GM12878 (cell line): ENCODE measurements at regions not wholly inside any gene's neighbourhood (a gene's known extent, or its start where the extent isn't known, plus 50 kb on each side); places are given as distances from the start of the nearest gene placed in this dataset.

Experiments
- ATAC-seq: fragments of 200-7000 bp; cut with Tn5 transposase; 3 replicates; pipeline ENCODE4 v1.9.1; 2020; ENCODE audit warnings: mild to moderate bottlenecking, moderate library complexity
- BruUV-seq: library from RNA; stranded (reverse); fragments of 400-500 nt; replicated peaks from 2 replicates; lab custom pipeline; 2021; lab: Mats Ljungman, UMichigan
- CTCF ChIA-PET: fragments of 300-600 bp; sonication (Branson Sonifier 250); formaldehyde crosslinking; extraction: SDS; loops from one replicate; lab custom pipeline; 2021; ENCODE audit warnings: inconsistent platforms; lab: Yijun Ruan, JAX
- POLR2A ChIA-PET: fragments of 350-600 bp; formaldehyde crosslinking; extraction: SDS; loops from one replicate; lab custom pipeline; 2021; ENCODE audit warnings: inconsistent platforms; lab: Charles Lee
- RAD21 ChIA-PET: fragments of 300-600 bp; sonication (Branson Sonifier 250); formaldehyde crosslinking; loops from one replicate; lab custom pipeline; 2023; ENCODE audit warnings: antibody characterized with exemption; ENCODE audit not compliant: unreplicated experiment; lab: Charles Lee
- SMC1A ChIA-PET: fragments of 300-600 bp; sonication (Branson Sonifier 250); formaldehyde crosslinking; loops from one replicate; lab custom pipeline; 2023; ENCODE audit not compliant: unreplicated experiment, uncharacterized antibody; lab: Charles Lee
- DNase-seq: peaks from one replicate; pipeline ENCODE4 v3.0.0-alpha.2; 2011; ENCODE audit warnings: low read depth, low spot score
- FAIRE-seq: peaks from 3 replicates; lab custom pipeline; 2011; peaks lifted over from hg19 to GRCh38; lab: Jason Lieb, UNC
- H2AFZ ChIP-seq: 2 replicates; pipeline ENCODE4 v1.6.0; 2011; ENCODE audit warnings: low read depth, low read length, control low read depth; ENCODE audit not compliant: control insufficient read depth
- H3K27ac ChIP-seq: 2 replicates; pipeline ENCODE4 v1.5.1; 2011; ENCODE audit warnings: control low read depth; ENCODE audit not compliant: control insufficient read depth, insufficient read depth
- H3K27me3 ChIP-seq, 2 experiments: replicated peaks in 1 of 2; 2 replicates each; pipeline versions ENCODE4 v1.6.0 to v1.6.1; 2011; ENCODE audit warnings: low read length in 1 of 2; ENCODE audit not compliant: control insufficient read depth in 2 of 2, insufficient read depth in 2 of 2
- H3K36me3 ChIP-seq, 2 experiments: 2 replicates each; pipeline ENCODE4 v1.5.1; 2011; ENCODE audit warnings: low read length in 1 of 2; ENCODE audit not compliant: control insufficient read depth in 2 of 2, insufficient read depth in 2 of 2
- H3K4me1 ChIP-seq: 2 replicates; pipeline ENCODE4 v1.6.1; 2011; ENCODE audit warnings: mild to moderate bottlenecking, low read length, moderate library complexity, mixed read lengths; ENCODE audit not compliant: control insufficient read depth, insufficient read depth
- H3K4me2 ChIP-seq: 2 replicates; pipeline ENCODE4 v1.6.0; 2011; ENCODE audit warnings: control low read depth; ENCODE audit not compliant: control insufficient read depth, insufficient read depth
- H3K4me3 ChIP-seq: fragments of 200-600 bp; sonication (generic); 2 replicates; pipeline ENCODE4 v1.5.1; 2016
- H3K79me2 ChIP-seq: 2 replicates; pipeline ENCODE4 v1.6.0; 2011; ENCODE audit warnings: low read length; ENCODE audit not compliant: control insufficient read depth, insufficient read depth
- H3K9ac ChIP-seq: 2 replicates; pipeline ENCODE4 v1.8.0; 2011; ENCODE audit warnings: low read length, control low read depth, mixed read lengths; ENCODE audit not compliant: control insufficient read depth, insufficient read depth
- H3K9me3 ChIP-seq: replicated peaks from 3 replicates; pipeline ENCODE4 v1.5.1; 2011; ENCODE audit warnings: mild to moderate bottlenecking, low read length; ENCODE audit not compliant: control insufficient read depth, insufficient read depth
- H4K20me1 ChIP-seq: 2 replicates; pipeline ENCODE4 v1.6.0; 2011; ENCODE audit not compliant: control insufficient read depth, insufficient read depth
- BRCA1 ChIP-seq: IDR thresholded peaks from 2 replicates; pipeline ENCODE4 v1.6.1; 2011; ENCODE audit warnings: low read depth, low read length, improper control_type of control experiment
- CHD2 ChIP-seq: IDR thresholded peaks from 2 replicates; pipeline ENCODE4 v1.6.1; 2011; ENCODE audit warnings: low read depth, low read length, improper control_type of control experiment, borderline replicate concordance
- FOXM1 ChIP-seq: IDR thresholded peaks from 2 replicates; pipeline ENCODE4 v1.6.1; 2012; ENCODE audit warnings: low read depth, mild to moderate bottlenecking, inconsistent platforms, low read length, moderate library complexity
- HDAC2 ChIP-seq: fragments of 200-600 bp; sonication (generic); IDR thresholded peaks from 2 replicates; pipeline ENCODE4 v1.6.1; 2017
- LARP7 ChIP-seq: fragments of 450-650 bp; IDR thresholded peaks from 2 replicates; pipeline ENCODE4 v1.6.1; 2017; ENCODE audit warnings: mild to moderate bottlenecking
- NR2C2 ChIP-seq: IDR thresholded peaks from 2 replicates; pipeline ENCODE4 v1.6.1; 2011; ENCODE audit warnings: borderline replicate concordance, low read depth; ENCODE audit not compliant: control insufficient read depth, insufficient read length
- NR2F1 ChIP-seq: fragments of 450-650 bp; conservative IDR thresholded peaks from 2 replicates; pipeline ENCODE4 v1.6.1; 2017; ENCODE audit warnings: mild to moderate bottlenecking
- POLR2AphosphoS5 ChIP-seq: IDR thresholded peaks from 2 replicates; pipeline ENCODE4 v1.6.1; 2011; ENCODE audit warnings: mild to moderate bottlenecking, low read length, inconsistent platforms
- SRF ChIP-seq, 2 experiments: IDR thresholded peaks; 2 replicates each; pipeline ENCODE4 v1.6.1; 2011; ENCODE audit warnings: low read depth in 2 of 2, low read length in 2 of 2, mild to moderate bottlenecking in 1 of 2, moderate library complexity in 1 of 2
- ZNF274 ChIP-seq: IDR thresholded peaks from one replicate; pipeline ENCODE4 v1.8.0; 2011; ENCODE audit not compliant: insufficient read length, insufficient read depth
- WGBS: methylation state at CpG from one replicate; pipeline ENCODE4 v1.1.6; 2016; ENCODE audit warnings: low lambda C conversion rate; ENCODE audit not compliant: insufficient replicate concordance, insufficient coverage; ENCODE audit errors: missing lambda C conversion rate; 5-methylcytosine and 5-hydroxymethylcytosine counted together
- in situ Hi-C: fragments of 300-500 bp; cut with MboI; formaldehyde crosslinking; loops from 9 replicates; pipeline ENCODE4 v1.14.3; 2018; ENCODE audit warnings: mixed read lengths
- intact Hi-C: fragments of 100-400 bp; cut with micrococcal nuclease; formaldehyde crosslinking; loops from one replicate; pipeline ENCODE4 v1.14.2; 2022; ENCODE audit not compliant: unreplicated experiment
- TF ChIP-seq, protein P1 (sequence below): IDR thresholded peaks from 2 replicates; pipeline ENCODE4 v1.6.1; 2011; ENCODE audit warnings: borderline replicate concordance, low read depth, mild to moderate bottlenecking, moderate library complexity, low read length; ENCODE audit not compliant: insufficient read depth, poor library complexity, severe bottlenecking
- TF ChIP-seq, protein P2 (sequence below): fragments of 450-650 bp; IDR thresholded peaks from 2 replicates; pipeline ENCODE4 v1.6.1; 2014; ENCODE audit warnings: mild to moderate bottlenecking
- TF ChIP-seq, protein P3 (sequence below): IDR thresholded peaks from 2 replicates; pipeline ENCODE4 v1.6.1; 2011; ENCODE audit warnings: mild to moderate bottlenecking, low read depth, low read length, moderate library complexity; ENCODE audit not compliant: insufficient replicate concordance

DNA sequence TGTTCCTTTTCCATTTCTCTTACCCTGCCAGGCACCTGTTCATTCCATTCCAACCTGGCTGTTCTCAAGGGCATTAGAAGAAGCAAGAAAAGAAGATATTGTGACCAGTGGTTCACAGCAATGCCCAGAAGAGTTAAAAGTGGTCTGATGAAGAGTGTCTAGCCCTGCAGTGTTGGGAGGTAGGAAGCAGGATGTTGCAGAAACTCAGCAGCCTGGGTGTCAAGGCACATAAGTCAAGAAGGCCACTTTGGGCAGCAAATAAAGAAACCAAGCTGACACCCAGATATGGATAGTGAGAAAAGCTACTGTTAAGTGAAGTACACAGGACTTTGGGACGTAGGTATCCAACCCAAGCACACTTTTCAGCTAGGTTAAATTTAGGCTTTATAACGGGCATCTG is 199.9 kb upstream of the SATB1 start:
- 4% methylated on average over 2 of the region's 2 CpGs for WGBS
- H3K4me1 ChIP-seq, result no peaks in the 10 kb centered on the region
- H3K4me2 ChIP-seq, result no peak overlapping the region
- ChIA-PET RAD21 (no interaction called here), CTCF (no interaction called here), SMC1A (no interaction called here), POLR2A (no interaction called here)
- FAIRE-seq (no peak), ATAC-seq (no peak), DNase-seq (no peak)
- no peaks in the 10 kb centered on the region for H3K9me3 ChIP-seq
- in situ Hi-C loops, result no loop called here
- H2AFZ ChIP-seq, result no peak overlapping the region
- no peaks in the 10 kb centered on the region for H3K27me3 ChIP-seq
- H3K9ac ChIP-seq, result no peak overlapping the region
- no peak for TF ChIP-seq SRF (IDR thresholded peaks at IDR 0.05; ENCODE audit: low read depth in 2 of 2, low read length in 2 of 2)
- TF ChIP-seq ZNF274, result no peak
- TF ChIP-seq FOXM1, result no peak
- no peak for TF ChIP-seq LARP7
- TF ChIP-seq HDAC2, result no peak
- no peaks in the 10 kb centered on the region for H4K20me1 ChIP-seq
- H3K79me2 ChIP-seq, result no peaks in the 10 kb centered on the region
- H3K4me3 ChIP-seq, result no peak overlapping the region
- BruUV-seq, result no TSS peak
- intact Hi-C loops, result no loop called here
- H3K27ac ChIP-seq, result no peak overlapping the region
- no peaks in the 10 kb centered on the region for H3K36me3 ChIP-seq

DNA sequence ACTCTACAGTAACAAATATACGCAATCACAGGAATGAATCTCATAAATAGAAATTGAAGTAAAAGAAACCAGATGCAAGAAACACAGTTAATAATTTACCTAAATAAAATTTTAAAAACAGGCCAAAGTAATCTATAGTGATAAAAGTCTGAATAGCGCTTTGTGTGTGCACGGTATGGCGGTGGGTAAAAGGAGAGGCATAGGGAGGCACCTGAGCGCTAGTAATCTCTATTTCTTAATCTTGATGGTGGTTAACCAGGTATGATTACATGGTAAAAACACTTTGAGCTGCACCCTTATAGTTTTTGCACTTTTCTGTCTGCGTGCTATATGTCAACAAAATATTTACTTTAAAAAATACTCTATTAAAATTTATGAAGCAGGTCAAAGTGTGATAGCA is 198.1 kb upstream of the SATB1 start:
- no peaks in the 10 kb centered on the region for H3K4me1 ChIP-seq
- ChIA-PET CTCF (no interaction called here), POLR2A (no interaction called here), SMC1A (no interaction called here), RAD21 (no interaction called here)
- H3K4me2 ChIP-seq, result no peak overlapping the region
- no peak overlapping the region for H3K4me3 ChIP-seq
- in situ Hi-C loops (no loop called here), intact Hi-C loops (no loop called here)
- no peak overlapping the region for H3K27ac ChIP-seq
- FAIRE-seq (no peak), ATAC-seq (no peak), DNase-seq (no peak)
- H3K36me3 ChIP-seq, result no peaks in the 10 kb centered on the region
- no peaks in the 10 kb centered on the region for H4K20me1 ChIP-seq
- no TSS peak for BruUV-seq
- H3K9ac ChIP-seq, result no peak overlapping the region
- no peaks in the 10 kb centered on the region for H3K27me3 ChIP-seq
- H3K9me3 ChIP-seq, result no peaks in the 10 kb centered on the region
- WGBS, result 55% methylated on average over 6 of the region's 6 CpGs
- no peak overlapping the region for H2AFZ ChIP-seq
- H3K79me2 ChIP-seq, result no peaks in the 10 kb centered on the region
- TF ChIP-seq BRCA1 (no peak), POLR2AphosphoS5 (no peak), NR2F1 (no peak), NR2C2 (no peak), CHD2 (no peak)
- TF ChIP-seq, protein P1, sequence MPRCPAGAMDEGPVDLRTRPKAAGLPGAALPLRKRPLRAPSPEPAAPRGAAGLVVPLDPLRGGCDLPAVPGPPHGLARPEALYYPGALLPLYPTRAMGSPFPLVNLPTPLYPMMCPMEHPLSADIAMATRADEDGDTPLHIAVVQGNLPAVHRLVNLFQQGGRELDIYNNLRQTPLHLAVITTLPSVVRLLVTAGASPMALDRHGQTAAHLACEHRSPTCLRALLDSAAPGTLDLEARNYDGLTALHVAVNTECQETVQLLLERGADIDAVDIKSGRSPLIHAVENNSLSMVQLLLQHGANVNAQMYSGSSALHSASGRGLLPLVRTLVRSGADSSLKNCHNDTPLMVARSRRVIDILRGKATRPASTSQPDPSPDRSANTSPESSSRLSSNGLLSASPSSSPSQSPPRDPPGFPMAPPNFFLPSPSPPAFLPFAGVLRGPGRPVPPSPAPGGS, result no peak
- TF ChIP-seq, protein P2, sequence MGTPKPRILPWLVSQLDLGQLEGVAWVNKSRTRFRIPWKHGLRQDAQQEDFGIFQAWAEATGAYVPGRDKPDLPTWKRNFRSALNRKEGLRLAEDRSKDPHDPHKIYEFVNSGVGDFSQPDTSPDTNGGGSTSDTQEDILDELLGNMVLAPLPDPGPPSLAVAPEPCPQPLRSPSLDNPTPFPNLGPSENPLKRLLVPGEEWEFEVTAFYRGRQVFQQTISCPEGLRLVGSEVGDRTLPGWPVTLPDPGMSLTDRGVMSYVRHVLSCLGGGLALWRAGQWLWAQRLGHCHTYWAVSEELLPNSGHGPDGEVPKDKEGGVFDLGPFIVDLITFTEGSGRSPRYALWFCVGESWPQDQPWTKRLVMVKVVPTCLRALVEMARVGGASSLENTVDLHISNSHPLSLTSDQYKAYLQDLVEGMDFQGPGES, result no peak
- TF ChIP-seq, protein P3, sequence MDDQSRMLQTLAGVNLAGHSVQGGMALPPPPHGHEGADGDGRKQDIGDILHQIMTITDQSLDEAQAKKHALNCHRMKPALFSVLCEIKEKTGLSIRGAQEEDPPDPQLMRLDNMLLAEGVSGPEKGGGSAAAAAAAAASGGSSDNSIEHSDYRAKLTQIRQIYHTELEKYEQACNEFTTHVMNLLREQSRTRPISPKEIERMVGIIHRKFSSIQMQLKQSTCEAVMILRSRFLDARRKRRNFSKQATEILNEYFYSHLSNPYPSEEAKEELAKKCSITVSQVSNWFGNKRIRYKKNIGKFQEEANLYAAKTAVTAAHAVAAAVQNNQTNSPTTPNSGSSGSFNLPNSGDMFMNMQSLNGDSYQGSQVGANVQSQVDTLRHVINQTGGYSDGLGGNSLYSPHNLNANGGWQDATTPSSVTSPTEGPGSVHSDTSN, result no peak
